Kasumi-1 (cell line): ENCODE measurements at regions not wholly inside any gene's neighbourhood (a gene's known extent, or its start where the extent isn't known, plus 50 kb on each side); places are given as distances from the start of the nearest gene placed in this dataset.
"Not testable (repeated sequence)": the region's sequence is repeated elsewhere in the genome, so short reads cannot be mapped to it uniquely, and the experiment has no call there.

Experiments
- DNase-seq, 2 experiments: peaks; one replicate each; lab custom pipeline; 2025; lab: John Stamatoyannopoulos, UW

- no peak for DNase-seq
These were observed 101.8 kb upstream of the LARP1 start for GRCh38 chr5:154653418-154653763.

- DNase-seq, result no peak
These were observed 102.3 kb upstream of the LARP1 start for GRCh38 chr5:154652746-154653417.

GRCh38 chr5:154651795-154652194 is 103.4 kb upstream of the LARP1 start:
- DNase-seq, result not testable (repeated sequence)

GRCh38 chr5:154648706-154649105 is 106.5 kb upstream of the LARP1 start:
- no peak for DNase-seq

- no peak for DNase-seq
These were observed 106.9 kb upstream of the LARP1 start for GRCh38 chr5:154648229-154648628.

GRCh38 chr5:154647761-154648145 is 107.4 kb upstream of the LARP1 start:
- DNase-seq, result no peak

GRCh38 chr5:154647114-154647760 is 107.9 kb upstream of the LARP1 start:
- DNase-seq, result no peak

- DNase-seq, result no peak
These were observed 108.4 kb upstream of the LARP1 start for GRCh38 chr5:154646745-154647113.

- no peak for DNase-seq
These were observed 110.3 kb upstream of the LARP1 start for GRCh38 chr5:154644745-154645411.

- peak; percentile 72 to 86 for DNase-seq
These were observed 112.5 kb upstream of the LARP1 start for GRCh38 chr5:154642499-154643245.

- peak; percentile 15 to 43 for DNase-seq
These were observed 114.9 kb upstream of the LARP1 start for GRCh38 chr5:154640213-154640831.

- DNase-seq, result not testable (repeated sequence)
These were observed 118.4 kb upstream of the LARP1 start for GRCh38 chr5:154636786-154637185.

GRCh38 chr5:154636271-154636670 is 118.9 kb upstream of the LARP1 start:
- not testable (repeated sequence) for DNase-seq

- not testable (repeated sequence) for DNase-seq
These were observed 121.4 kb upstream of the LARP1 start for GRCh38 chr5:154633744-154634143.

- DNase-seq, result no peak
These were observed 124.0 kb upstream of the LARP1 start for GRCh38 chr5:154631141-154631540.

GRCh38 chr5:154630410-154630809 is 124.8 kb upstream of the LARP1 start:
- DNase-seq, result no peak

GRCh38 chr5:154628685-154629084 is 126.5 kb upstream of the LARP1 start:
- no peak for DNase-seq

- no peak for DNase-seq
These were observed 127.2 kb upstream of the LARP1 start for GRCh38 chr5:154627698-154628678.

- DNase-seq, result no peak
These were observed 128.2 kb upstream of the LARP1 start for GRCh38 chr5:154626876-154627557.

- DNase-seq, result no peak
These were observed 130.1 kb upstream of the LARP1 start for GRCh38 chr5:154625031-154625430.
